ENCODE measurements at regions not wholly inside any gene's neighbourhood (a gene's known extent, or its start where the extent isn't known, plus 50 kb on each side); places are given as distances from the start of the nearest gene placed in this dataset.

DNA sequence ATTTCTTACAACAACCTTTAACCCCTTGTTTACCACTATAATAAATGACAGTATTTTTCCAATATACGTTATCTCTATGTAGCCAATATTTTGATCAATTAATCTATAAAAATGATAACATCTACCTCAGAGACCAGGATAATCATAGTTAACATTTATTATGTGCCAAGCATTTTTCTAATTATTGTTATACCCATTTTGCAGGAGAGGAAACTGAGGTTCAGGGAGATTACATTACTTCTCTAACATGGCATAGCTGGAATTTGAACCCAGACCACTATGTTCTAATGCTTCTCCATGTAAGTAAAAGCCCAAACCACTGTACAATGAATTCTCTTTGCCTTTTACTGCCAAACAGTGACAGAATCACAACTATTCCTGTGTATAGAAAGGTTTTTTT is 113.4 kb upstream of the PFN2 start:
- TF ChIP-seq EZH2phosphoT487 (IDR thresholded peaks at IDR 0.05; ENCODE audit: insufficient read depth, low read depth): no peak
- TF ChIP-seq EZH2 (IDR thresholded peaks at IDR 0.05; ENCODE audit: insufficient read depth, poor library complexity, severe bottlenecking): no peak
